ENCODE measurements at regions not wholly inside any gene's neighbourhood (a gene's known extent, or its start where the extent isn't known, plus 50 kb on each side); places are given as distances from the start of the nearest gene placed in this dataset.

DNA sequence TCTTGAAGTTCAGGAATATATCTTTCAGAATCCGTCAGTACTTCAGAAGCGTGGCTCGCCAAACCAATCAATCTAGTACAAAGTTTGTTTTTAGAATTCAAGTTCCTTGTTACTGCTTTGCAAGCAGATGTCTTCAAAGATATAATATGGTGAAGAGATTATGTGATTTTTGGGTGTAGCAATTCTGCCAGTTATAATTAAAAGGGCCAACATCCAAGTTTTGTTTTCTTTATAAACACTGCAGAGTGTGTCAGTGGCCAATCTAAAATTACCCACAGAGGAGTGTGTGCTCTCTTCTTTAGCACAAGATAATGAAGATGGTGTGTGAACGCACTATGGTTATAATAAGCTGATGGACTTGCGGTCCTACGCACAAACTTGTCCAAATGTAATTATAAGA lies 493.6 kb upstream of the MDFIC2 start:
- H3K4me3 ChIP-seq (ENCODE audit: low read depth, low read length), result no peak overlapping the region
- no peak for TF ChIP-seq POLR2A (IDR thresholded peaks at IDR 0.05; ENCODE audit: extremely low read depth, insufficient read length)
- TF ChIP-seq MYC (IDR thresholded peaks at IDR 0.05; ENCODE audit: low read depth, low read length), result no peak
- TF ChIP-seq, protein P1, sequence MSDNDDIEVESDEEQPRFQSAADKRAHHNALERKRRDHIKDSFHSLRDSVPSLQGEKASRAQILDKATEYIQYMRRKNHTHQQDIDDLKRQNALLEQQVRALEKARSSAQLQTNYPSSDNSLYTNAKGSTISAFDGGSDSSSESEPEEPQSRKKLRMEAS (IDR thresholded peaks at IDR 0.05; ENCODE audit: low read depth, low read length), result no peak
- TF ChIP-seq, protein P2, sequence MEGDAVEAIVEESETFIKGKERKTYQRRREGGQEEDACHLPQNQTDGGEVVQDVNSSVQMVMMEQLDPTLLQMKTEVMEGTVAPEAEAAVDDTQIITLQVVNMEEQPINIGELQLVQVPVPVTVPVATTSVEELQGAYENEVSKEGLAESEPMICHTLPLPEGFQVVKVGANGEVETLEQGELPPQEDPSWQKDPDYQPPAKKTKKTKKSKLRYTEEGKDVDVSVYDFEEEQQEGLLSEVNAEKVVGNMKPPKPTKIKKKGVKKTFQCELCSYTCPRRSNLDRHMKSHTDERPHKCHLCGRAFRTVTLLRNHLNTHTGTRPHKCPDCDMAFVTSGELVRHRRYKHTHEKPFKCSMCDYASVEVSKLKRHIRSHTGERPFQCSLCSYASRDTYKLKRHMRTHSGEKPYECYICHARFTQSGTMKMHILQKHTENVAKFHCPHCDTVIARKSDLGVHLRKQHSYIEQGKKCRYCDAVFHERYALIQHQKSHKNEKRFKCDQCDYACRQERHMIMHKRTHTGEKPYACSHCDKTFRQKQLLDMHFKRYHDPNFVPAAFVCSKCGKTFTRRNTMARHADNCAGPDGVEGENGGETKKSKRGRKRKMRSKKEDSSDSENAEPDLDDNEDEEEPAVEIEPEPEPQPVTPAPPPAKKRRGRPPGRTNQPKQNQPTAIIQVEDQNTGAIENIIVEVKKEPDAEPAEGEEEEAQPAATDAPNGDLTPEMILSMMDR (IDR thresholded peaks at IDR 0.05; ENCODE audit: low read depth, low read length), result no peak
- DNase-seq (ENCODE audit: low read depth), result no peak

DNA sequence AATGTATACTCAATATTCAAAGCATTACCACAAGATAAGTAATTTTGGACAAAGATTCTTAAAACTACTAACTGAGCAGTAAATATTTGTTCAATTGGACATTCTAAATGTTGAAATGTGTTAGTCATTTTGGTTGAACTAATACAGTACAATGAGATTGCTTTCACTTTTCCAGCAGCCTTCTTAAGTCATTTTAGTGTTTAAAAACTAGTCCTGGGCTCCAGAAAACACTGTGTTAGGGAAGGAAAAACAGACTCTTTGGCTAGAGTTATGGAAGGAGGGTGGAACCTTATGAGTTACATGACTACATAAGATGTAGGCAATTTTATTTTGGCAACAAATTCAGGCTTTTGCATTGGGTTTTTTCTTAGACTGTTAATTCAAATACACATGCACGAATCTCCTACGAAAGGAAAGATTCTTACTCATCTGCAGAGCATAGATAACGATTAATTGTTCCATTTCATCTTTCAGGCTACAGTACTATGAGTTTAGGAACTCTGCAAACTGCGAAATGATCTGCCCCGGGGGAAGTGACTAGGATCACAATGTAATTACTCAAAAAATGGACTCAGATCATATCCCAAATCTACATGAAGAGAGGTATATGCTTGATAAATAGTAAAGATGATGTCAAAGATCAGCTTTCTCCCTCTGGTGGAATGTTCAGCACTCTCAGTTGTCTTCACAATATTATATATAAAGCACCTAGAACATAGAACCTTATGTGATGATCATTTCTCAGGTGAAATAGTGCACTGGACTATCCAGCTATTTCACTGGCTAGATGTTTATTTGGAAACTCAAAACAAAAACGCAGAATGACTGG lies 492.8 kb upstream of the MDFIC2 start:
- TF ChIP-seq MYC (IDR thresholded peaks at IDR 0.05; ENCODE audit: low read depth, low read length), result no peak
- no peak for TF ChIP-seq POLR2A (IDR thresholded peaks at IDR 0.05; ENCODE audit: extremely low read depth, insufficient read length)
- TF ChIP-seq, protein P1 (IDR thresholded peaks at IDR 0.05; ENCODE audit: low read depth, low read length), result no peak
- TF ChIP-seq, protein P2 (IDR thresholded peaks at IDR 0.05; ENCODE audit: low read depth, low read length), result no peak
- H3K4me3 ChIP-seq (ENCODE audit: low read depth, low read length), result no peak overlapping the region
- DNase-seq (ENCODE audit: low read depth), result no peak

DNA sequence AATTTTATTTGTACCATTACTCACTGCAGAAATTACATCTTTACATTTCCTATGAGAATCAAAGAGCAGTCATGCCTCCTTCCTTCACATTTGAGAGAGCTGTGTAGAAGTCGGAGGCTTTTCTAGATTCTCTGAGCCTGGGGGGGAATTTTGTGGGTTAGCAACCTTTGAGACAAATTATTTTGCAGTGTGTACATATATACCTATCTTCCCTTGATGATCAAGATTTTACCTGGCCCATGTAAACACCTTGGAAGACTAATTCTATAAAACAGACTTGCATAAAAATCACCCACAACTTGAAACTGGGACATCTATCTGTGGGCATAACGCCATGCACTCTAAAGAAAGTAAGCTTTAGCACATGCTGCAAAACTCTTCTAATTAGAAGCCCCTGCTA lies 491.5 kb upstream of the MDFIC2 start:
- no peak overlapping the region for H3K4me3 ChIP-seq (ENCODE audit: low read depth, low read length)
- TF ChIP-seq, protein P1 (IDR thresholded peaks at IDR 0.05; ENCODE audit: low read depth, low read length), result no peak
- no peak for DNase-seq (ENCODE audit: low read depth)

DNA sequence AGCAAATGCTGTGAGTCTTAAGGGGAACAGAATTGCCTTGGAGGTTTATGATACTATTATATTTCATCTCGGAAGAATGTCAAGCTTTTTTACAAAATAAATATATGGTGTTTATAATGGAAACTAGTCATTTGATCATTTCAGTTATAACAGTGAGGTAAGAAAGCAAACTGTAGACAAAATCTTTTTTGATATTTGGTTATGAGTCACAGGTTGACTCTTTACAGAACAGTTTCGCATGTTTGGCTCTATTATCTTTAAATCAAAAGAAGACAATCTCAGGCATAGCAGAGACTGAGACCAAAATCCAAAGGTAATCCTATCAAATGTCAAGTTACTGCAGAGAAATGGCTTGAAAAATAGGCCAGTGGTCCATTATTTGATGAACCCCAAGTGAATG lies 490.9 kb upstream of the MDFIC2 start:
- DNase-seq (ENCODE audit: low read depth), result no peak
- no peak overlapping the region for H3K4me3 ChIP-seq (ENCODE audit: low read depth, low read length)
- TF ChIP-seq POLR2A (IDR thresholded peaks at IDR 0.05; ENCODE audit: extremely low read depth, insufficient read length), result no peak
- TF ChIP-seq, protein P2 (IDR thresholded peaks at IDR 0.05; ENCODE audit: low read depth, low read length), result no peak

DNA sequence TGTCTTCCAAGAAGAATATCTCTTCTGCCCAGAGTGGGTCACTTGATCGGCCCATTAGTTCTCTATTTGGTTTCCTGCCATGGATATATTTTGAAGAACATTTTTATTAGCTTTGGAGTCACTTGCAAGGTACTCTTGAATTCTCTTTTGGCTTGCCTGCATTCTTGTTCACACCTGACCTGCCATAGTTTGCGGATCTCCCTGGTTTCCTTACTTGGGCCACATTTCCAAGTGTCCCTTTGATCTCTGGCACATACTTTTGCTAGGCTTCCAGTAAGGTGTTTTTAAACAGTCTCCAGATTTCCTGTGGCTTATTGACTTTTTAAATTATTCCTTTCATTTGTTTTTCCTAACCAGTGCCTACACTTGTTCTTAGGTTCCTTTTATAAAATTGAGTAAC lies 488.5 kb upstream of the MDFIC2 start:
- no peak overlapping the region for H3K4me3 ChIP-seq (ENCODE audit: low read depth, low read length)
- DNase-seq (ENCODE audit: low read depth), result no peak
- TF ChIP-seq, protein P1 (IDR thresholded peaks at IDR 0.05; ENCODE audit: low read depth, low read length), result no peak
- no peak for TF ChIP-seq POLR2A (IDR thresholded peaks at IDR 0.05; ENCODE audit: extremely low read depth, insufficient read length)
- TF ChIP-seq MYC (IDR thresholded peaks at IDR 0.05; ENCODE audit: low read depth, low read length), result no peak
- TF ChIP-seq, protein P2 (IDR thresholded peaks at IDR 0.05; ENCODE audit: low read depth, low read length), result no peak

DNA sequence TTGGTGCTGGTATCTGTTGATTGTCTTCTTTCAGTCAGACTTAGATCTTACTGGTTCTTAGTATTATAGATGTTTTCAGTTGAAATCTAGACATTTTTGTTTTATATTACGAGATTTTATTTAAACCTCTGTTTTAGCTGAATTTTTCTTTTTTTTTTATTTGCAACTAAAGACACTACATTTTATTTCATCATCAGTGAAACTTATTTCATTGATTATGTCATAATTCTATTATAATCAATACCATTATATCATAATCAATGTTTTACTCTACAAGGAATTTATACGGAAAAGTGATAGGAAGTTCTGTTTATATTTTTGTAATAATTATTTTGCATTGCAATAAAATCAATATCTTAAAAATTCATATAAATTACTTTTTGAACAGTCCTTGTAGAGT lies 477.4 kb upstream of the MDFIC2 start:
- TF ChIP-seq POLR2A (IDR thresholded peaks at IDR 0.05; ENCODE audit: extremely low read depth, insufficient read length), result no peak
- H3K4me3 ChIP-seq (ENCODE audit: low read depth, low read length), result no peak overlapping the region

DNA sequence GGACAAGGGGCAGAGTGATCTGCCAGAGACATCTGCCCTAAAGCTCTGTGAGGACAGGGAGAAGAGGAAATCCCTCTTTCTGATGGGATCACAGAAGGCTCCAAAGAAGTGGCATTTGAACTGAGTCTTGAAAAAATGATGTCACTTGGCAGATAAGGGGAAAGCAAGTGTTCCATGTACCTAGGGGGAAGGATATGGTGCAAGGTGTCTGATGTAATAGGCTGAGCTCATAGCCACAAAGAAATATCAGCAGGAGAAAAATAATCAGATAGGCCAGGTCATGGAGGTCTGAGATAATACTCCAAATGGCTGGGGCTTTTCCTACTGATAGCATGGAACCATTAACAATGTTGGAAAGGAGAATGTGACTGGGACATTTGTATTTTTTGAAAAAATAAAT lies 468.4 kb upstream of the MDFIC2 start:
- no peak for TF ChIP-seq MYC (IDR thresholded peaks at IDR 0.05; ENCODE audit: low read depth, low read length)
- TF ChIP-seq POLR2A (IDR thresholded peaks at IDR 0.05; ENCODE audit: extremely low read depth, insufficient read length), result no peak
- TF ChIP-seq, protein P1 (IDR thresholded peaks at IDR 0.05; ENCODE audit: low read depth, low read length), result no peak
- no peak for DNase-seq (ENCODE audit: low read depth)
- no peak overlapping the region for H3K4me3 ChIP-seq (ENCODE audit: low read depth, low read length)

More for the DNA sequence above, 477.4 kb upstream of the MDFIC2 start:
- DNase-seq (ENCODE audit: low read depth), result no peak

Measured in NB4 (cell line).